Tibial nerve (tissue), 4 donors: ENCODE measurements at regions not wholly inside any gene's neighbourhood (a gene's known extent, or its start where the extent isn't known, plus 50 kb on each side); places are given as distances from the start of the nearest gene placed in this dataset.

ENCODE experiments used
- DNase-seq, 2 donors: peaks; one replicate each; pipeline ENCODE4 v3.0.0-alpha.2; 2019; ENCODE audit warnings: low spot score in 2 of 2
- H3K27ac ChIP-seq, 4 donors: fragments of 200-600 bp; sonication (generic) in 3 of 4; one replicate each; pipeline ENCODE4 v1.5.1; 2017 to 2019; ENCODE audit warnings: mild to moderate bottlenecking in 1 of 4
- H3K27me3 ChIP-seq, 2 donors: fragments of 200-600 bp; sonication (generic) in 1 of 2; one replicate each; pipeline versions ENCODE4 v1.5.1 to v1.6.0; 2017 to 2019
- H3K36me3 ChIP-seq, 3 donors: fragments of 200-600 bp; sonication (generic); one replicate each; pipeline ENCODE4 v1.5.1; 2018 to 2019
- H3K4me1 ChIP-seq, 4 donors: fragments of 200-600 bp; sonication (generic) in 3 of 4; one replicate each; pipeline ENCODE4 v1.5.1; 2017 to 2019
- H3K4me3 ChIP-seq, 4 donors: fragments of 200-600 bp; sonication (generic) in 3 of 4; one replicate each; pipeline ENCODE4 v1.5.1; 2017 to 2019; ENCODE audit warnings: mild to moderate bottlenecking in 1 of 4, moderate library complexity in 1 of 4
- H3K9me3 ChIP-seq, 4 donors: fragments of 200-600 bp; sonication (generic) in 3 of 4; one replicate each; pipeline ENCODE4 v1.5.1; 2017 to 2019
- EP300 ChIP-seq, 2 donors: sonication (generic); formaldehyde crosslinking; IDR thresholded peaks; one replicate each; pipeline ENCODE4 v1.6.1; 2017; ENCODE audit warnings: antibody characterized with exemption in 2 of 2, mild to moderate bottlenecking in 1 of 2
- POLR2A ChIP-seq, 2 donors: fragments of 450-650 bp; IDR thresholded peaks; one replicate each; pipeline ENCODE4 v1.6.1; 2017; ENCODE audit warnings: antibody characterized with exemption in 2 of 2, mild to moderate bottlenecking in 2 of 2, moderate library complexity in 2 of 2
- WGBS, 2 donors: methylation state at CpG; one replicate each; pipeline ENCODE4 v1.1.5; 2018; 5-methylcytosine and 5-hydroxymethylcytosine counted together
- TF ChIP-seq, protein P1 (sequence below), 5 experiments: fragments of 200-600 bp in 3 of 5; fragments of 450-650 bp in 2 of 5; sonication (generic) in 3 of 5; IDR thresholded peaks; one replicate each; pipeline ENCODE4 v1.5.1; 2016 to 2019; ENCODE audit warnings: antibody characterized with exemption in 5 of 5, mild to moderate bottlenecking in 3 of 5, moderate library complexity in 2 of 5

DNA sequence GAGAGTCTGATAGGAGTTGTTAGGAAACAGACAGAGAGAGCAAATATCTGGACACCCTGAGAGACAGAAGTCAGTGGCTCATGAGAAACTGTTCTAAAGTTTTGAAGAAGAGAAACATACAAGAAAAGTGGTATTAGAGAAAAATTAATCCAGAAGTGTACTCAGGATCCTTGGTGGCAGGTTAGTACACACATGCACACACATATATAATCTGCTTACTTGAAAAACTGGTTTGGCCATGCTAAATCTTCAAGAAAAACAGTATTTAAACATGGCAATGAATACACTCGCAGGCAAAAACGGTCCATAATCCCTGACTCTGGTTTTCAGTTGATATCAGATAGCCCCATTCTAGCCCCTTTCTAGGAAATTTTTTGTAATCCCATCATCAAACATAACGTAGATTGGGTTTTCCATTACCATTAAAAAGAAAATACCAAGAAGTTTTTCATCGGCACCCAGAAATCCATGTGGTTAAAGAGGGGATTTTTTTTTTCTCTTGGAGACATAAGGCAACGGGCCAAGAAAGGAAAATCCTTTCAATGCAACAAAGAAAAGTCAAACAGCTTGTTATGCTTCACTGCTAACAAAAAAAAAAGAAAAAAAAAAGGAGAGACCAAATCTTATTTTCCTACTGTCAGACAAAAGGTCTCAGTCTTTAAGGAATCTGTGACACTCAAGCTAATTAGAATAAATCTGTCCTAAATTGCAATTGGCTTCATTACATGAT is 178.0 kb upstream of the MIR17HG start:
- TF ChIP-seq POLR2A (IDR thresholded peaks at IDR 0.05) (no peak), EP300 (IDR thresholded peaks at IDR 0.05) (no peak)
- TF ChIP-seq, protein P1, sequence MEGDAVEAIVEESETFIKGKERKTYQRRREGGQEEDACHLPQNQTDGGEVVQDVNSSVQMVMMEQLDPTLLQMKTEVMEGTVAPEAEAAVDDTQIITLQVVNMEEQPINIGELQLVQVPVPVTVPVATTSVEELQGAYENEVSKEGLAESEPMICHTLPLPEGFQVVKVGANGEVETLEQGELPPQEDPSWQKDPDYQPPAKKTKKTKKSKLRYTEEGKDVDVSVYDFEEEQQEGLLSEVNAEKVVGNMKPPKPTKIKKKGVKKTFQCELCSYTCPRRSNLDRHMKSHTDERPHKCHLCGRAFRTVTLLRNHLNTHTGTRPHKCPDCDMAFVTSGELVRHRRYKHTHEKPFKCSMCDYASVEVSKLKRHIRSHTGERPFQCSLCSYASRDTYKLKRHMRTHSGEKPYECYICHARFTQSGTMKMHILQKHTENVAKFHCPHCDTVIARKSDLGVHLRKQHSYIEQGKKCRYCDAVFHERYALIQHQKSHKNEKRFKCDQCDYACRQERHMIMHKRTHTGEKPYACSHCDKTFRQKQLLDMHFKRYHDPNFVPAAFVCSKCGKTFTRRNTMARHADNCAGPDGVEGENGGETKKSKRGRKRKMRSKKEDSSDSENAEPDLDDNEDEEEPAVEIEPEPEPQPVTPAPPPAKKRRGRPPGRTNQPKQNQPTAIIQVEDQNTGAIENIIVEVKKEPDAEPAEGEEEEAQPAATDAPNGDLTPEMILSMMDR (IDR thresholded peaks at IDR 0.05), result no peak
- no peak for DNase-seq
- H3K27me3 ChIP-seq, result peaks cover 0 to 3% of the 10 kb centered on the region in 2 donors
- no peaks in the 10 kb centered on the region for H3K36me3 ChIP-seq
- WGBS, 2 donors, result 29 to 41% methylated on average over 5 of the region's 5 CpGs
- H3K9me3 ChIP-seq, result no peaks in the 10 kb centered on the region
- peaks cover 0 to 5% (median 0%) of the 10 kb centered on the region in 4 donors for H3K4me1 ChIP-seq
- no peak overlapping the region for H3K4me3 ChIP-seq
- no peak overlapping the region for H3K27ac ChIP-seq

GRCh38 chr13:91172160-91172559 is 175.3 kb upstream of the MIR17HG start:
- DNase-seq, result no peak
- WGBS, 2 donors, result 73 to 77% methylated on average over 4 of the region's 4 CpGs
- H3K9me3 ChIP-seq, result no peaks in the 10 kb centered on the region
- H3K4me1 ChIP-seq, result peaks cover 0 to 5% (median 0%) of the 10 kb centered on the region in 4 donors
- peaks cover 0 to 10% of the 10 kb centered on the region in 2 donors for H3K27me3 ChIP-seq
- TF ChIP-seq POLR2A (IDR thresholded peaks at IDR 0.05) (no peak), EP300 (IDR thresholded peaks at IDR 0.05) (no peak)
- TF ChIP-seq, protein P1 (IDR thresholded peaks at IDR 0.05), result no peak
- H3K4me3 ChIP-seq, result no peak overlapping the region
- no peak overlapping the region for H3K27ac ChIP-seq
- H3K36me3 ChIP-seq, result no peaks in the 10 kb centered on the region

- Histone ChIP-seq H3K36me3 (no peaks in the 10 kb centered on the region), H3K9me3 (no peaks in the 10 kb centered on the region), H3K4me1 (no peaks in the 10 kb centered on the region), H3K4me3 (peak overlapping the region in 2 of 4 donors; percentile 17 to 42), H3K27ac (no peak overlapping the region), H3K27me3 (peaks cover 0 to 10% of the 10 kb centered on the region in 2 donors)
- 31 to 39% methylated on average over 38 of the region's 52 CpGs for WGBS, 2 donors
- no peak for DNase-seq
- TF ChIP-seq EP300 (IDR thresholded peaks at IDR 0.05), result no peak
- no peak for TF ChIP-seq POLR2A (IDR thresholded peaks at IDR 0.05)
Measured at GRCh38 chr13:91174886-91175501, 172.5 kb upstream of the MIR17HG start.

DNA sequence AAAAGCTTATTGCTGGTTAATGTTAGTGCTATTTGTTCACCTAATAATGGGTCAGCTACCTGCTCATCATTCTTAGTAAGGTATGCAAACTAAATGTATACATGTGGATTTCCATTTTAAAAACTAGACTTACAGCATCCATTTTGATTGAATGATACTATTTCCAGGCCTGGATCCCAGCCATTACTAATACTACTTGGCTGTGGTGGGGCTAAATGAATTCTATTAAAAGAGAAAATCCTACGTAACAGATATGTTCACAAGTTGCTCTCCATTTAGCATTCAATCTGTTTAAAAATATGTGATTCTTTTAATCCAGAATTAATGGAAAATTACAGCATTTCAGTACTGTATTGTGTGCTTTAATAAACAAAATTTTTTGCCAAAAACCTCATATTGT is 169.4 kb upstream of the MIR17HG start:
- H3K4me3 ChIP-seq, result no peak overlapping the region
- H3K27me3 ChIP-seq, result peaks cover 0 to 10% of the 10 kb centered on the region in 2 donors
- WGBS, 2 donors, result 54 to 70% methylated on average over 1 of the region's 1 CpG
- TF ChIP-seq POLR2A (IDR thresholded peaks at IDR 0.05), result no peak
- TF ChIP-seq EP300 (IDR thresholded peaks at IDR 0.05), result no peak
- TF ChIP-seq, protein P1 (IDR thresholded peaks at IDR 0.05), result no peak
- no peaks in the 10 kb centered on the region for H3K36me3 ChIP-seq
- DNase-seq, result no peak
- H3K27ac ChIP-seq, result no peak overlapping the region
- H3K9me3 ChIP-seq, result no peaks in the 10 kb centered on the region
- H3K4me1 ChIP-seq, result no peaks in the 10 kb centered on the region

- WGBS, 2 donors, result 94 to 96% methylated on average over 3 of the region's 3 CpGs
- Histone ChIP-seq H3K36me3 (no peaks in the 10 kb centered on the region), H3K4me1 (no peaks in the 10 kb centered on the region), H3K4me3 (no peak overlapping the region), H3K9me3 (no peaks in the 10 kb centered on the region), H3K27me3 (no peaks in the 10 kb centered on the region), H3K27ac (no peak overlapping the region)
- no peak for TF ChIP-seq POLR2A (IDR thresholded peaks at IDR 0.05)
- no peak for TF ChIP-seq EP300 (IDR thresholded peaks at IDR 0.05)
- TF ChIP-seq, protein P1 (IDR thresholded peaks at IDR 0.05), result no peak
- DNase-seq, result no peak
Measured at GRCh38 chr13:91181892-91182291, 165.6 kb upstream of the MIR17HG start.
